ENCODE measurements at regions not wholly inside any gene's neighbourhood (a gene's known extent, or its start where the extent isn't known, plus 50 kb on each side); places are given as distances from the start of the nearest gene placed in this dataset.

DNA sequence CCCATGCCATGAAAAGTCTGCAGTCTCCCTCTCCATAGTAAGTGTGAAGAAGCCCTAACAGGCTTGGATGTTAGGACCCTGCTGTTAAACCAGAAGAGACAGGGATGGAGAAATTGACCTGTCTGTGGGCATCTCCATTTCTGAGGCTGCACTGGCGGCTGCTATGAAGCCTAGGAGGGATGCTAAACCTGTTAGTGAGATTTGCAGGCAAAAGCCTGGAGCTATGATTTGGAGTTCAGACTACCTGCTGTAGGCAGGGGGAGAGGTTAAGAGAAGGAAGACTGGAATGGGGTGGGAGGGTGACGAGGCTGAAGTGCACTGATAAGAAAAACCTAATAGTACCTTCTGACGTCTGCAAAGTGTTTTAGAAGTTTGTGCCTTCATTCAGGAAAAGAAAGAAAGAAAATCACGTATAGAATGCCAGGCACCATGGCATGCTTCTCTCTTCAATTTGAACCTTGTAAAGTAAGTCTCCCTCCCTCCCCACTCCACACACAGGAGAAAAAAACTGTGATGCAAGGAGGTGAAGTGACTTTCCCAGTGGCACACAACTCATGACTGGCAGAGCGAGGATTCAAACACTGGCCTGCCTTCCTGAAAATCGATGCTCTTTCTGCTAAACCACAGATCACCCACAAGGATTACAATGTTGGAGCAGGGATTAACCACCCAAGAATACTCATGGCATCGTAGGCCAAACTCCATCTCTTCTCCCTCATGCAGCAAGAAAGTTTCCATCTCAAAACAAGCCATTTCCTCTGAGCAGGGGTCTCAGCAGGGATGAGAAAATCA, 98.5 kb upstream of the PKDCC start:
- H3K27ac ChIP-seq: no peak overlapping the region
- TF ChIP-seq, protein P1, sequence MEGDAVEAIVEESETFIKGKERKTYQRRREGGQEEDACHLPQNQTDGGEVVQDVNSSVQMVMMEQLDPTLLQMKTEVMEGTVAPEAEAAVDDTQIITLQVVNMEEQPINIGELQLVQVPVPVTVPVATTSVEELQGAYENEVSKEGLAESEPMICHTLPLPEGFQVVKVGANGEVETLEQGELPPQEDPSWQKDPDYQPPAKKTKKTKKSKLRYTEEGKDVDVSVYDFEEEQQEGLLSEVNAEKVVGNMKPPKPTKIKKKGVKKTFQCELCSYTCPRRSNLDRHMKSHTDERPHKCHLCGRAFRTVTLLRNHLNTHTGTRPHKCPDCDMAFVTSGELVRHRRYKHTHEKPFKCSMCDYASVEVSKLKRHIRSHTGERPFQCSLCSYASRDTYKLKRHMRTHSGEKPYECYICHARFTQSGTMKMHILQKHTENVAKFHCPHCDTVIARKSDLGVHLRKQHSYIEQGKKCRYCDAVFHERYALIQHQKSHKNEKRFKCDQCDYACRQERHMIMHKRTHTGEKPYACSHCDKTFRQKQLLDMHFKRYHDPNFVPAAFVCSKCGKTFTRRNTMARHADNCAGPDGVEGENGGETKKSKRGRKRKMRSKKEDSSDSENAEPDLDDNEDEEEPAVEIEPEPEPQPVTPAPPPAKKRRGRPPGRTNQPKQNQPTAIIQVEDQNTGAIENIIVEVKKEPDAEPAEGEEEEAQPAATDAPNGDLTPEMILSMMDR (conservative IDR thresholded peaks at IDR 0.05): no peak

DNA sequence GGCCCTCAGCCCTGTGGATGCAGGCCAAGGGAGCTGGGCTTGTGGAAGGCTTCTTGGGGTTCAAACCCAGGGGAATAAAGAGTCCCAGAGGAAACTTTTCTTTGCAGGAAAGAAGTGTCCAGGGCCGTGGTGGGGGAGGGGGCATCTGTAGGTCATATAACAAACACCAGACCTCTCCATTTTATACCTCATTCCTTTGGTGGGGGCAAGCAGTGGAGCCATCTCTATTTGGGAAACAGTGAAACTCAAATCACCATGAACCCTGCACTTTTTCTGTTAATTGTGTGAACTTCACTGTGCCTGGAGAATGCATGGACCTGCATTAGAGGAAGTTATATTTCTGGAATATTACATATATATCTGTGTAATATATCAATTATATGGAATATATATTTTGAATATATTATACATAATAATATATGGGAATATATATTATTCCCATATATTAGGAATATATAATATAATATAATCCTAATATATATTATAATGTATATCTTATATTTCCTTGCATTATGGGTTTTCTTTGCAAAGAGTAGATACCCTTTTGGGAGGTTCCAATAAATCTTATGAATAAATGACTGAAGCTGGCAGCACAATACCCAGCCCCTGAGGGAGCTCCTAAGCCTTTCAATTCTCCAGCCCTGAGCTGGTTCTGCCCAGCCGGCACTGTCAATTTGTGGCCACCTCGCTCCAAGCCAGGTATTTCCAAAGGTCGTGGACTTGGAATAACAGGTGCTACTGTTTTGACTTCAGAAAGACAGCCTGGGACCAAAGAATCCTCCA, 97.7 kb upstream of the PKDCC start:
- TF ChIP-seq, protein P1 (conservative IDR thresholded peaks at IDR 0.05): no peak
- no peak overlapping the region for H3K27ac ChIP-seq

DNA sequence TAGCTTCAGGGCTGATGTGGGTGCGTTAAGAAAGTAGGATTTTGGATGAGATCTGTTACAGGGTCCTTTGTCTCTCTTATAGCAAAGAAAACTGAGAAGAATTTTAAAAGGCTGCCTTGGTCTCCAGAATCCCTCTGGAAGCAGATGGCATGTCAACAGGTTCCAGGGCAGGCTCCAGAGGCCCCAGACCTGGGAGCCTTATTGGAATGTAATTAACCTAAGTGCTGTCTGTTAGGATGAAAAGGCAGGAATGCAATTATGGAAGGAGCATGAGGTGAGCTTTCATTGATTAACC, 97.2 kb upstream of the PKDCC start:
- no peak overlapping the region for H3K27ac ChIP-seq
- TF ChIP-seq, protein P1 (conservative IDR thresholded peaks at IDR 0.05): no peak

DNA sequence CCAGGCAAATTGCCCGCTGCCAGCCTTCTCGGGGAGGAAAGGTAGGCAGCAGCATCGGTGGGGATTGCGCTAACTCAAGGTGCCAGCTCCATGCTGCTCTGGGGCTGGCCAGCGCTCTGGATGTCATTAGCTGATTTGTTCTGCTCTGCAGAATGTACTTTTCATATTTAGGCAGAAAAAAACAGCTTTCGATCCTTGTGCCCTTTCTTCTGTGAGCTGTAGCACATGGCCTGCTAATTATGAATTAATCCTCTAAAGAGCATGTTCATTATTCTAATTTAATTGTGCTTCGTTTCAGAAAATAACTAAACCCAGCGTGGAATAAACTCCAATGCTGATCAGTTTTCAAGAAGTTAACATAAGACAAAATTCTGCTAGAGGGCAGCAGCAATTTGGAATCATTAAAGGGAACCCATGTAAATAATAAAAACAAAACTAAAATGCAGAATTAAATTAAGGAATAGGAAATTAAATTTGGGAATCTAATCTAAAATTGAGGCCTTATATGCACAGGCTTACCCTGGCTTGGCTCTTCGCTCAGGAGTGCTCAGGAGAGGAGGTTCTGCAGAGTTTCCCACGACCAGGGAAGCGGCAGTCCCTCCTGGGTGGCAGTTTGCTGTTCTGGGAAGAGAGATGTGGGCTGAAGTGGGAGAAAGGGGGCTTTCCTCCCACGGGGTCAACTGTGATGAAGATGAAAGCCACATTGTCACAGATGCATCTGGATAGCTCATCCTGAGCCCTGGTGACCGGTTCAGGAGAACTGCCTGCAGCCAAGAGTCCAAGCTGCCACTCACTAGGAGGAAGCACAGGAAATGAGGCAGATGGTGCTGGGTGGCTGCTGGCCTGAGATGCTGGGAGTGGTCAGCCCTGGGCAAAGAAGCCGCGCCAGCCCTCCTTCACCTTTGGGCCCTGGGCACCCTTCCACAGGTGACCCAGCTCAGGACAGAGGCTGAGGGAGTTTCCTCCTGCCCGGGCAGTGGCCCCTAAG, 93.2 kb upstream of the PKDCC start:
- TF ChIP-seq, protein P1 (conservative IDR thresholded peaks at IDR 0.05): no peak
- H3K27ac ChIP-seq: no peak overlapping the region

DNA sequence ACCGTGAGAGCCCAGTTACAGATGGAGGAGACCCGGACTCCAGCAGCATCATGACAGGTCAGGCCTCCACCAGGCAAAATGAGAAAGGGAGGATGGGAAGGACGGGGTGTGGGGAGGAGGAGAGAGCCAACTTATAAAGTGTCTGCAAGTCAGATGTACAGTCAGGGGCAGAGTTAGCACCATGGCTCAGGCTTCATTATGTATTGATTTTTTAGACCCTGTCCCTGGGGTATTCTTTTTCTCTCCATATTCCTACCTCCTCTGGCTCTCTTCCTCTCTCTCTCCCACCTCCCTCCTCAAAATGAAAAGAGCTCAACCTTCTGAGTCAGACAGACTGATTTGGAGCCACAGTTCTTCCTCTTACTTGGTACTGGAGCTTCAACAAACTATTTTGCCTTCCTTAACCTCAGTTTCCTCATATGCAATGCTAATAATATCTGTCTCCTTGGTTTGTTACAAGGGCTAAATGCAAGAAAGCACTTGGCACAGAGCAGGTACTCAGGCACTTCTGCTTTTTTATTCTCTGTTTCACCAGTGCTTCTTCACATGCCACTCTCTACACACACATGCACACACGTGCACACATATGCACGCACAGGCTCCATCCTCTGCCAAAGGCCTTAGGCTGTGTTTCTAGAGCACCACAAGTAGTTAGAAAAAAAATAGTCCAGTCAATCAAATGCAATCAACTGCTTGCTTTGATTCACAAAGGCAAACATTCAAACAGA, 92.3 kb upstream of the PKDCC start:
- no peak overlapping the region for H3K27ac ChIP-seq
- TF ChIP-seq, protein P1 (conservative IDR thresholded peaks at IDR 0.05): no peak

DNA sequence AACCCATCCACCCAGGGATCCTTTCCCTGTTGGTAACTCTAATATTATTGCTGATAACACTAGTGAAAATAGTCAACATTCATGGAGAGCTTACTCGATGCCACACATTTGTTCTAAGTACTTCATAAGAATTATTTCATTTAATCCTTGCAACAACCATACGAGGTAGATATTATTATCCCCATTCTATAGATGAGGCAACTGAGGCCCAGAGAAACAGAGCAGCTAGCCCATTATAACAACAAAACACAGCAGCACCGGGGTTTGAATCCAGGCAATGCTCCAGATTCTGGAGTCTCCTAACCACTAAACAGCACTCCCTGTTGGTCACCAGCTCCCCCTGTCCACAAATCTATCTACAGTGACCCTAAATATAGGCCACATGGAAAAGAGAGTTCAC, 90.4 kb upstream of the PKDCC start:
- H3K27ac ChIP-seq: no peak overlapping the region

More for the DNA sequence above, 90.4 kb upstream of the PKDCC start:
- TF ChIP-seq, protein P1 (conservative IDR thresholded peaks at IDR 0.05): no peak

Measured in VCaP (cell line).